ENCODE measurements at regions not wholly inside any gene's neighbourhood (a gene's known extent, or its start where the extent isn't known, plus 50 kb on each side); places are given as distances from the start of the nearest gene placed in this dataset.

DNA sequence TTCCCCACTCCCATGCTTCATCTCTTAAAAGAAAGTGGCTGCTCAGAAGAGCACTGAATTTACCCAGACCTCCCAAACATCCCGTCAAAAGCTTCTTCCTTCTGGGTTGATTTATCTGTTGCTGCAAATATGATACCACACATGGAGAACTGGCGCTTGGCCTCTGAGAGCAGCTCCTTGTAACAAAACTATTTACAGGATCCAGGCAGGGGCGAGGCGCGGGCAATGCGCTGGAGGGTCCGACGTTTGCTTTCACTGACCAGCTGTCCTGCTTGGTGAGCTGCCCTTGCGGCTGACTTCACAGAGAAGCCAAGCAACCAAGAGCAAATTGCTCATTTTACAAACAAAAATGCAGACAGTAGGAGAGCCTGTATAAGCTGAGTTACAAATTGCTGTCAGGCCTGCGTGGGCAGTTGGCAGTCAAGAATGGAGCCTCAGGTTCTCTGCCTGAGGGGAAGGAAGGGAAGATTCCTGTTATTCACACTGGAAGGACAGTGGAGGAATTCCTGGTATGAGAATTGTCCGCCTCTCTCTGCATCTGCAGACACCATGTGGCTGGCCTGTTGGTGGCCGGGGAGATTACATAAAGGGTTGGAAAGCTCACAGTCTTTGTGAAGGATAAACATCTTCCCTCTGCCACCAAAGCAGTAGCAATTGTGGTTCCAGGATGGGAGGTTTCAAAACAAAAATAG is 192.2 kb upstream of the LEF1 start:
- no peaks in the 10 kb centered on the region for H3K9me3 ChIP-seq (ENCODE audit: control insufficient read depth, insufficient read depth, low read length)
- 87% methylated on average over 12 of the region's 12 CpGs for WGBS (ENCODE audit: insufficient coverage)
- no peaks in the 10 kb centered on the region for H3K9me3 Mint-ChIP-seq
- H3K4me3 Mint-ChIP-seq: no peak overlapping the region
- H3K4me1 Mint-ChIP-seq: peaks cover 0 to 4% of the 10 kb centered on the region in 2 donors
- peaks cover 14% of the 10 kb centered on the region for H3K27me3 ChIP-seq (ENCODE audit: control insufficient read depth, insufficient read depth, low read length)
- intact Hi-C loops (cut with micrococcal nuclease): no loop called here
- no peaks in the 10 kb centered on the region for H3K4me1 ChIP-seq (ENCODE audit: control insufficient read depth, insufficient read depth, low read length)
- no peaks in the 10 kb centered on the region for H3K36me3 Mint-ChIP-seq
- ATAC-seq (no peak), DNase-seq (no peak)
- H3K4me3 ChIP-seq (ENCODE audit: low read length): no peak overlapping the region
- no peak overlapping the region for H3K27ac ChIP-seq (ENCODE audit: low read length)
- no peak for TF ChIP-seq CTCF (IDR thresholded peaks at IDR 0.05)
- H3K36me3 ChIP-seq (ENCODE audit: control insufficient read depth, insufficient read depth, low read length): no peaks in the 10 kb centered on the region
- H3K27ac Mint-ChIP-seq: no peak overlapping the region
- H3K27me3 Mint-ChIP-seq (ENCODE audit: low read depth in 2 of 2): peaks cover 51 to 85% of the 10 kb centered on the region in 2 donors

DNA sequence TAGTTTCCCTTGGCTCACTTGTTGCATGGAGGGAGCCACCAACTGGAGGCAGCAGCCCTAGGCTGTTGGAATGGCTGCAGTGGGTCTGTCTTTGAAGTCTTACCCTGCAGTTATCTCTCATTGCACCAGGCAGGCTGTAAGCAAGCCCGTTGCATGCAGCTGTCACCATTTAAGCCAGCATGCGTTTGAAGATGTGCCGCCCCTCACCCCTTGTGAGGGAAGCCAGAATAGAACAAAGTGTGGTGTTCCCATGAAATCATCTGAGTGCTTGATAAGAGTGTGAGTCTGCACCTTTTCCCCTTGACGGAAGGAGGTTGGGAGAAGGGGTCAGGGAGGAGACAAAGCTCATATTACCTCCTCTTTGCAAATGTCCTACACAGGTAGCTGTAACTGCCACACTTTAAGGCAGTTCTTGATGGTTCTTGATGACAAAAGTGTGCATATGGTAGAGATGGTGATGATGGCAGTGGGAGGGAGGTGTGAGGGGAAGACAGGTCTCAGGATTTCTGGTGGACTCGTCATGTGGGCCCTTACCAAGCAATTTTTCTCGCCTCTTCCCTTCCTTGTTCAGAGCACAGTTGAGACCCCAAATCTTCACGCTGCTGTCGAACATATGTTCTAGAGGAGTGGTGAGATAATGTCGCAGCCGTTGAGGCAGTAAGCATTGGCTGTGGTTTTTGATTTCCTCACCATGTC is 191.4 kb upstream of the LEF1 start:
- H3K27me3 ChIP-seq (ENCODE audit: control insufficient read depth, insufficient read depth, low read length): peaks cover 14% of the 10 kb centered on the region
- ATAC-seq (peak in 1 of 3 donors; percentile 14), DNase-seq (peak in 1 of 2 donors; percentile 26)
- H3K4me3 Mint-ChIP-seq: no peak overlapping the region
- no peaks in the 10 kb centered on the region for H3K9me3 Mint-ChIP-seq
- peaks cover 54 to 87% of the 10 kb centered on the region in 2 donors for H3K27me3 Mint-ChIP-seq (ENCODE audit: low read depth in 2 of 2)
- TF ChIP-seq CTCF (IDR thresholded peaks at IDR 0.05): no peak
- H3K4me3 ChIP-seq (ENCODE audit: low read length): no peak overlapping the region
- WGBS (ENCODE audit: insufficient coverage): 57% methylated on average over 6 of the region's 10 CpGs
- intact Hi-C loops (cut with micrococcal nuclease): no loop called here
- no peaks in the 10 kb centered on the region for H3K4me1 ChIP-seq (ENCODE audit: control insufficient read depth, insufficient read depth, low read length)
- no peaks in the 10 kb centered on the region for H3K36me3 ChIP-seq (ENCODE audit: control insufficient read depth, insufficient read depth, low read length)
- no peaks in the 10 kb centered on the region for H3K36me3 Mint-ChIP-seq
- no peak overlapping the region for H3K27ac ChIP-seq (ENCODE audit: low read length)
- H3K27ac Mint-ChIP-seq: no peak overlapping the region
- peaks cover 0 to 4% of the 10 kb centered on the region in 2 donors for H3K4me1 Mint-ChIP-seq
- no peaks in the 10 kb centered on the region for H3K9me3 ChIP-seq (ENCODE audit: control insufficient read depth, insufficient read depth, low read length)

- Histone ChIP-seq H3K27ac (ENCODE audit: low read length) (no peak overlapping the region), H3K36me3 (ENCODE audit: control insufficient read depth, insufficient read depth, low read length) (no peaks in the 10 kb centered on the region), H3K9me3 (ENCODE audit: control insufficient read depth, insufficient read depth, low read length) (no peaks in the 10 kb centered on the region), H3K27me3 (ENCODE audit: control insufficient read depth, insufficient read depth, low read length) (peaks cover 14% of the 10 kb centered on the region), H3K4me3 (ENCODE audit: low read length) (no peak overlapping the region), H3K4me1 (ENCODE audit: control insufficient read depth, insufficient read depth, low read length) (no peaks in the 10 kb centered on the region)
- 22% methylated on average over 3 of the region's 5 CpGs for WGBS (ENCODE audit: insufficient coverage)
- no peaks in the 10 kb centered on the region for H3K36me3 Mint-ChIP-seq
- ATAC-seq (no peak), DNase-seq (peak in 1 of 2 donors; percentile 75)
- intact Hi-C loops (cut with micrococcal nuclease): no loop called here
- H3K4me3 Mint-ChIP-seq: no peak overlapping the region
- peaks cover 0 to 4% of the 10 kb centered on the region in 2 donors for H3K4me1 Mint-ChIP-seq
- no peak overlapping the region for H3K27ac Mint-ChIP-seq
- no peaks in the 10 kb centered on the region for H3K9me3 Mint-ChIP-seq
- peaks cover 51 to 87% of the 10 kb centered on the region in 2 donors for H3K27me3 Mint-ChIP-seq (ENCODE audit: low read depth in 2 of 2)
- no peak for TF ChIP-seq CTCF (IDR thresholded peaks at IDR 0.05)
Observed at GRCh38 chr4:108359130-108359985, 190.6 kb upstream of the LEF1 start.
